GM12878 (cell line): ENCODE measurements at regions not wholly inside any gene's neighbourhood (a gene's known extent, or its start where the extent isn't known, plus 50 kb on each side); places are given as distances from the start of the nearest gene placed in this dataset.

ENCODE experiments used
- ATAC-seq: fragments of 200-7000 bp; cut with Tn5 transposase; 3 replicates; pipeline ENCODE4 v1.9.1; 2020; ENCODE audit warnings: mild to moderate bottlenecking, moderate library complexity
- BruUV-seq: library from RNA; stranded (reverse); fragments of 400-500 nt; replicated peaks from 2 replicates; lab custom pipeline; 2021; lab: Mats Ljungman, UMichigan
- CTCF ChIA-PET: fragments of 300-600 bp; sonication (Branson Sonifier 250); formaldehyde crosslinking; extraction: SDS; loops from one replicate; lab custom pipeline; 2021; ENCODE audit warnings: inconsistent platforms; lab: Yijun Ruan, JAX
- POLR2A ChIA-PET: fragments of 350-600 bp; formaldehyde crosslinking; extraction: SDS; loops from one replicate; lab custom pipeline; 2021; ENCODE audit warnings: inconsistent platforms; lab: Charles Lee
- RAD21 ChIA-PET: fragments of 300-600 bp; sonication (Branson Sonifier 250); formaldehyde crosslinking; loops from one replicate; lab custom pipeline; 2023; ENCODE audit warnings: antibody characterized with exemption; ENCODE audit not compliant: unreplicated experiment; lab: Charles Lee
- SMC1A ChIA-PET: fragments of 300-600 bp; sonication (Branson Sonifier 250); formaldehyde crosslinking; loops from one replicate; lab custom pipeline; 2023; ENCODE audit not compliant: unreplicated experiment, uncharacterized antibody; lab: Charles Lee
- DNase-seq: peaks from one replicate; pipeline ENCODE4 v3.0.0-alpha.2; 2011; ENCODE audit warnings: low read depth, low spot score
- FAIRE-seq: peaks from 3 replicates; lab custom pipeline; 2011; peaks lifted over from hg19 to GRCh38; lab: Jason Lieb, UNC
- H2AFZ ChIP-seq: 2 replicates; pipeline ENCODE4 v1.6.0; 2011; ENCODE audit warnings: low read depth, low read length, control low read depth; ENCODE audit not compliant: control insufficient read depth
- H3K27ac ChIP-seq: 2 replicates; pipeline ENCODE4 v1.5.1; 2011; ENCODE audit warnings: control low read depth; ENCODE audit not compliant: control insufficient read depth, insufficient read depth
- H3K27me3 ChIP-seq, 2 experiments: replicated peaks in 1 of 2; 2 replicates each; pipeline versions ENCODE4 v1.6.0 to v1.6.1; 2011; ENCODE audit warnings: low read length in 1 of 2; ENCODE audit not compliant: control insufficient read depth in 2 of 2, insufficient read depth in 2 of 2
- H3K36me3 ChIP-seq, 2 experiments: 2 replicates each; pipeline ENCODE4 v1.5.1; 2011; ENCODE audit warnings: low read length in 1 of 2; ENCODE audit not compliant: control insufficient read depth in 2 of 2, insufficient read depth in 2 of 2
- H3K4me1 ChIP-seq: 2 replicates; pipeline ENCODE4 v1.6.1; 2011; ENCODE audit warnings: mild to moderate bottlenecking, low read length, moderate library complexity, mixed read lengths; ENCODE audit not compliant: control insufficient read depth, insufficient read depth
- H3K4me2 ChIP-seq: 2 replicates; pipeline ENCODE4 v1.6.0; 2011; ENCODE audit warnings: control low read depth; ENCODE audit not compliant: control insufficient read depth, insufficient read depth
- H3K4me3 ChIP-seq: fragments of 200-600 bp; sonication (generic); 2 replicates; pipeline ENCODE4 v1.5.1; 2016
- H3K79me2 ChIP-seq: 2 replicates; pipeline ENCODE4 v1.6.0; 2011; ENCODE audit warnings: low read length; ENCODE audit not compliant: control insufficient read depth, insufficient read depth
- H3K9ac ChIP-seq: 2 replicates; pipeline ENCODE4 v1.8.0; 2011; ENCODE audit warnings: low read length, control low read depth, mixed read lengths; ENCODE audit not compliant: control insufficient read depth, insufficient read depth
- H3K9me3 ChIP-seq: replicated peaks from 3 replicates; pipeline ENCODE4 v1.5.1; 2011; ENCODE audit warnings: mild to moderate bottlenecking, low read length; ENCODE audit not compliant: control insufficient read depth, insufficient read depth
- H4K20me1 ChIP-seq: 2 replicates; pipeline ENCODE4 v1.6.0; 2011; ENCODE audit not compliant: control insufficient read depth, insufficient read depth
- BMI1 ChIP-seq: fragments of 450-650 bp; IDR thresholded peaks from 2 replicates; pipeline ENCODE4 v1.6.1; 2016; ENCODE audit warnings: mild to moderate bottlenecking, moderate library complexity, borderline replicate concordance
- CREM ChIP-seq: IDR thresholded peaks from 2 replicates; pipeline ENCODE4 v1.6.1; 2014; ENCODE audit warnings: antibody characterized with exemption, low read depth
- NR2C1 ChIP-seq: fragments of 450-650 bp; IDR thresholded peaks from 2 replicates; pipeline ENCODE4 v1.6.1; 2017; ENCODE audit warnings: antibody characterized with exemption, mild to moderate bottlenecking, moderate library complexity
- RCOR1 ChIP-seq: conservative IDR thresholded peaks from 2 replicates; pipeline ENCODE4 v1.6.1; 2012; ENCODE audit warnings: low read depth, low read length, improper control_type of control experiment
- RFX5 ChIP-seq: IDR thresholded peaks from 2 replicates; pipeline ENCODE4 v1.6.1; 2011; ENCODE audit warnings: low read depth, low read length, improper control_type of control experiment
- RUNX3 ChIP-seq: IDR thresholded peaks from 2 replicates; pipeline ENCODE4 v1.6.1; 2012; ENCODE audit warnings: low read length, inconsistent platforms
- SPI1 ChIP-seq: IDR thresholded peaks from 2 replicates; pipeline ENCODE4 v1.6.1; 2011; ENCODE audit warnings: low read depth, mild to moderate bottlenecking, low read length, moderate library complexity, borderline replicate concordance; ENCODE audit not compliant: insufficient read depth
- TAF1 ChIP-seq: IDR thresholded peaks from 2 replicates; pipeline ENCODE4 v1.6.1; 2011; ENCODE audit warnings: mild to moderate bottlenecking, low read depth, low read length, borderline replicate concordance
- YBX1 ChIP-seq: fragments of 450-650 bp; IDR thresholded peaks from 2 replicates; pipeline ENCODE4 v1.6.1; 2016; ENCODE audit warnings: antibody characterized with exemption
- ZNF274 ChIP-seq: IDR thresholded peaks from one replicate; pipeline ENCODE4 v1.8.0; 2011; ENCODE audit not compliant: insufficient read length, insufficient read depth
- WGBS: methylation state at CpG from one replicate; pipeline ENCODE4 v1.1.6; 2016; ENCODE audit warnings: low lambda C conversion rate; ENCODE audit not compliant: insufficient replicate concordance, insufficient coverage; ENCODE audit errors: missing lambda C conversion rate; 5-methylcytosine and 5-hydroxymethylcytosine counted together
- in situ Hi-C: fragments of 300-500 bp; cut with MboI; formaldehyde crosslinking; loops from 9 replicates; pipeline ENCODE4 v1.14.3; 2018; ENCODE audit warnings: mixed read lengths
- intact Hi-C: fragments of 100-400 bp; cut with micrococcal nuclease; formaldehyde crosslinking; loops from one replicate; pipeline ENCODE4 v1.14.2; 2022; ENCODE audit not compliant: unreplicated experiment
- TF ChIP-seq, protein P1 (sequence below): IDR thresholded peaks from 2 replicates; pipeline ENCODE4 v1.6.1; 2011; ENCODE audit warnings: low read depth, low read length, improper control_type of control experiment, borderline replicate concordance
- TF ChIP-seq, protein P2 (sequence below): IDR thresholded peaks from 2 replicates; pipeline ENCODE4 v1.6.1; 2012; ENCODE audit warnings: low read depth, low read length, improper control_type of control experiment
- TF ChIP-seq, protein P3 (sequence below): fragments of 450-650 bp; IDR thresholded peaks from 2 replicates; pipeline ENCODE4 v1.6.1; 2017; ENCODE audit warnings: borderline replicate concordance
- TF ChIP-seq, protein P4 (sequence below): fragments of 450-650 bp; IDR thresholded peaks from 2 replicates; pipeline ENCODE4 v1.6.1; 2016; ENCODE audit warnings: mild to moderate bottlenecking
- TF ChIP-seq, protein P5 (sequence below): IDR thresholded peaks from 2 replicates; pipeline ENCODE4 v1.6.1; 2012; ENCODE audit warnings: low read depth, low read length, improper control_type of control experiment
- TF ChIP-seq, protein P6 (sequence below): fragments of 450-650 bp; formaldehyde crosslinking; IDR thresholded peaks from 2 replicates; pipeline ENCODE4 v1.4.0; 2022; ENCODE audit warnings: mild to moderate bottlenecking, moderate library complexity

DNA sequence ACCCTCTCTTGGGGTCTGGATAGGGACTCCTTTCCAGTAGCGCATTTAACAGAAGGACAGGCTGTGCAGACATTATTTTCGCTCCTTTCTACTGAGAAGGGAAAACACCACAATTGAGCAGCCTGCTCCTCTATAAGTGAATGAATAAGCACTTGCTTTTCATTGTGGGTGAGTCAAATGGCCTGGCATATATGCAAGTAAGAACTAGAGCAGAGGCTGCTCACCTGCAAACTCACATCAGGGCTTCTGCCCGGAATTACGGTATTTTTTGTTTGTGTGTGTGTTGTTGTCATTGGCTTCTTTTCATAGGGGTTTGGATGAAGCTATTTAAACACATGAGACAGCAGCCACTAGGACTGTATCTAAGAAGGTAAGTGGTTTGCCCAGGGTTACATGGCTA lies 200.1 kb upstream of the CAMK1G start:
- DNase-seq: no peak
- no peak for FAIRE-seq
- peaks cover 0 to 1% of the 10 kb centered on the region in 2 experiments; a peak in 1 of 4 replicates for H3K27me3 ChIP-seq
- H3K4me2 ChIP-seq: no peak overlapping the region
- H3K9me3 ChIP-seq: no peaks in the 10 kb centered on the region
- no peak overlapping the region for H3K9ac ChIP-seq
- H4K20me1 ChIP-seq: no peaks in the 10 kb centered on the region
- 79% methylated on average over 4 of the region's 4 CpGs for WGBS
- SMC1A ChIA-PET: interaction anchor here (1.2 to 1.5 kb wide), 5 partner anchors 8 to 183 kb away, joined by 3 to 6 read pairs (median 3); no protein-coding TSS in a partner anchor
- intact Hi-C loops: no loop called here
- no peaks in the 10 kb centered on the region for H3K4me1 ChIP-seq
- RAD21 ChIA-PET: interaction anchor here (1.0 kb wide), 1 partner anchor 22 kb away, joined by 3 read pairs; no protein-coding TSS in a partner anchor
- ATAC-seq: no peak
- no TSS peak for BruUV-seq
- no peaks in the 10 kb centered on the region for H3K79me2 ChIP-seq
- no peak overlapping the region for H3K27ac ChIP-seq
- in situ Hi-C loops: no loop called here
- H3K4me3 ChIP-seq: no peak overlapping the region
- POLR2A ChIA-PET: no interaction called here
- H3K36me3 ChIP-seq: no peaks in the 10 kb centered on the region
- CTCF ChIA-PET: interaction anchor here (1.4 kb wide), 1 partner anchor 29 kb away, joined by 7 read pairs; no protein-coding TSS in a partner anchor
- no peak overlapping the region for H2AFZ ChIP-seq
- TF ChIP-seq RFX5 (no peak), NR2C1 (no peak), RCOR1 (no peak), BMI1 (no peak), CREM (no peak), YBX1 (no peak), SPI1 (no peak), ZNF274 (no peak), RUNX3 (no peak), TAF1 (no peak)
- TF ChIP-seq, protein P1, sequence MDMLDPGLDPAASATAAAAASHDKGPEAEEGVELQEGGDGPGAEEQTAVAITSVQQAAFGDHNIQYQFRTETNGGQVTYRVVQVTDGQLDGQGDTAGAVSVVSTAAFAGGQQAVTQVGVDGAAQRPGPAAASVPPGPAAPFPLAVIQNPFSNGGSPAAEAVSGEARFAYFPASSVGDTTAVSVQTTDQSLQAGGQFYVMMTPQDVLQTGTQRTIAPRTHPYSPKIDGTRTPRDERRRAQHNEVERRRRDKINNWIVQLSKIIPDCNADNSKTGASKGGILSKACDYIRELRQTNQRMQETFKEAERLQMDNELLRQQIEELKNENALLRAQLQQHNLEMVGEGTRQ: no peak
- TF ChIP-seq, protein P2, sequence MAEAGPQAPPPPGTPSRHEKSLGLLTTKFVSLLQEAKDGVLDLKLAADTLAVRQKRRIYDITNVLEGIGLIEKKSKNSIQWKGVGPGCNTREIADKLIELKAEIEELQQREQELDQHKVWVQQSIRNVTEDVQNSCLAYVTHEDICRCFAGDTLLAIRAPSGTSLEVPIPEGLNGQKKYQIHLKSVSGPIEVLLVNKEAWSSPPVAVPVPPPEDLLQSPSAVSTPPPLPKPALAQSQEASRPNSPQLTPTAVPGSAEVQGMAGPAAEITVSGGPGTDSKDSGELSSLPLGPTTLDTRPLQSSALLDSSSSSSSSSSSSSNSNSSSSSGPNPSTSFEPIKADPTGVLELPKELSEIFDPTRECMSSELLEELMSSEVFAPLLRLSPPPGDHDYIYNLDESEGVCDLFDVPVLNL: no peak
- TF ChIP-seq, protein P3, sequence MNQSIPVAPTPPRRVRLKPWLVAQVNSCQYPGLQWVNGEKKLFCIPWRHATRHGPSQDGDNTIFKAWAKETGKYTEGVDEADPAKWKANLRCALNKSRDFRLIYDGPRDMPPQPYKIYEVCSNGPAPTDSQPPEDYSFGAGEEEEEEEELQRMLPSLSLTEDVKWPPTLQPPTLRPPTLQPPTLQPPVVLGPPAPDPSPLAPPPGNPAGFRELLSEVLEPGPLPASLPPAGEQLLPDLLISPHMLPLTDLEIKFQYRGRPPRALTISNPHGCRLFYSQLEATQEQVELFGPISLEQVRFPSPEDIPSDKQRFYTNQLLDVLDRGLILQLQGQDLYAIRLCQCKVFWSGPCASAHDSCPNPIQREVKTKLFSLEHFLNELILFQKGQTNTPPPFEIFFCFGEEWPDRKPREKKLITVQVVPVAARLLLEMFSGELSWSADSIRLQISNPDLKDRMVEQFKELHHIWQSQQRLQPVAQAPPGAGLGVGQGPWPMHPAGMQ: no peak
- TF ChIP-seq, protein P4, sequence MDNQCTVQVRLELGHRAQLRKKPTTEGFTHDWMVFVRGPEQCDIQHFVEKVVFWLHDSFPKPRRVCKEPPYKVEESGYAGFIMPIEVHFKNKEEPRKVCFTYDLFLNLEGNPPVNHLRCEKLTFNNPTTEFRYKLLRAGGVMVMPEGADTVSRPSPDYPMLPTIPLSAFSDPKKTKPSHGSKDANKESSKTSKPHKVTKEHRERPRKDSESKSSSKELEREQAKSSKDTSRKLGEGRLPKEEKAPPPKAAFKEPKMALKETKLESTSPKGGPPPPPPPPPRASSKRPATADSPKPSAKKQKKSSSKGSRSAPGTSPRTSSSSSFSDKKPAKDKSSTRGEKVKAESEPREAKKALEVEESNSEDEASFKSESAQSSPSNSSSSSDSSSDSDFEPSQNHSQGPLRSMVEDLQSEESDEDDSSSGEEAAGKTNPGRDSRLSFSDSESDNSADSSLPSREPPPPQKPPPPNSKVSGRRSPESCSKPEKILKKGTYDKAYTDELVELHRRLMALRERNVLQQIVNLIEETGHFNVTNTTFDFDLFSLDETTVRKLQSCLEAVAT: no peak
- TF ChIP-seq, protein P5, sequence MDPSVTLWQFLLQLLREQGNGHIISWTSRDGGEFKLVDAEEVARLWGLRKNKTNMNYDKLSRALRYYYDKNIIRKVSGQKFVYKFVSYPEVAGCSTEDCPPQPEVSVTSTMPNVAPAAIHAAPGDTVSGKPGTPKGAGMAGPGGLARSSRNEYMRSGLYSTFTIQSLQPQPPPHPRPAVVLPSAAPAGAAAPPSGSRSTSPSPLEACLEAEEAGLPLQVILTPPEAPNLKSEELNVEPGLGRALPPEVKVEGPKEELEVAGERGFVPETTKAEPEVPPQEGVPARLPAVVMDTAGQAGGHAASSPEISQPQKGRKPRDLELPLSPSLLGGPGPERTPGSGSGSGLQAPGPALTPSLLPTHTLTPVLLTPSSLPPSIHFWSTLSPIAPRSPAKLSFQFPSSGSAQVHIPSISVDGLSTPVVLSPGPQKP: no peak
- TF ChIP-seq, protein P6, sequence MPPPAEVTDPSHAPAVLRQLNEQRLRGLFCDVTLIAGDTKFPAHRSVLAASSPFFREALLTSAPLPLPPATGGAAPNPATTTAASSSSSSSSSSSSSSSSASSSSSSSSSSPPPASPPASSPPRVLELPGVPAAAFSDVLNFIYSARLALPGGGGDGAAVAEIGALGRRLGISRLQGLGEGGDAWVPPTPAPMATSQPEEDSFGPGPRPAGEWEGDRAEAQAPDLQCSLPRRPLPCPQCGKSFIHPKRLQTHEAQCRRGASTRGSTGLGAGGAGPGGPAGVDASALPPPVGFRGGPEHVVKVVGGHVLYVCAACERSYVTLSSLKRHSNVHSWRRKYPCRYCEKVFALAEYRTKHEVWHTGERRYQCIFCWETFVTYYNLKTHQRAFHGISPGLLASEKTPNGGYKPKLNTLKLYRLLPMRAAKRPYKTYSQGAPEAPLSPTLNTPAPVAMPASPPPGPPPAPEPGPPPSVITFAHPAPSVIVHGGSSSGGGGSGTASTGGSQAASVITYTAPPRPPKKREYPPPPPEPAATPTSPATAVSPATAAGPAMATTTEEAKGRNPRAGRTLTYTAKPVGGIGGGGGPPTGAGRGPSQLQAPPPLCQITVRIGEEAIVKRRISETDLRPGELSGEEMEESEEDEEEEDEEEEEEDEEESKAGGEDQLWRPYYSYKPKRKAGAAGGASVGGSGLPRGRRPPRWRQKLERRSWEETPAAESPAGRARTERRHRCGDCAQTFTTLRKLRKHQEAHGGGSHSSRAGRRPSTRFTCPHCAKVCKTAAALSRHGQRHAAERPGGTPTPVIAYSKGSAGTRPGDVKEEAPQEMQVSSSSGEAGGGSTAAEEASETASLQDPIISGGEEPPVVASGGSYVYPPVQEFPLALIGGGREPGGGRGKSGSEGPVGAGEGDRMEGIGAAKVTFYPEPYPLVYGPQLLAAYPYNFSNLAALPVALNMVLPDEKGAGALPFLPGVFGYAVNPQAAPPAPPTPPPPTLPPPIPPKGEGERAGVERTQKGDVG (CRISPR knock-in tag): no peak
